ENCODE measurements at regions not wholly inside any gene's neighbourhood (a gene's known extent, or its start where the extent isn't known, plus 50 kb on each side); places are given as distances from the start of the nearest gene placed in this dataset.

DNA sequence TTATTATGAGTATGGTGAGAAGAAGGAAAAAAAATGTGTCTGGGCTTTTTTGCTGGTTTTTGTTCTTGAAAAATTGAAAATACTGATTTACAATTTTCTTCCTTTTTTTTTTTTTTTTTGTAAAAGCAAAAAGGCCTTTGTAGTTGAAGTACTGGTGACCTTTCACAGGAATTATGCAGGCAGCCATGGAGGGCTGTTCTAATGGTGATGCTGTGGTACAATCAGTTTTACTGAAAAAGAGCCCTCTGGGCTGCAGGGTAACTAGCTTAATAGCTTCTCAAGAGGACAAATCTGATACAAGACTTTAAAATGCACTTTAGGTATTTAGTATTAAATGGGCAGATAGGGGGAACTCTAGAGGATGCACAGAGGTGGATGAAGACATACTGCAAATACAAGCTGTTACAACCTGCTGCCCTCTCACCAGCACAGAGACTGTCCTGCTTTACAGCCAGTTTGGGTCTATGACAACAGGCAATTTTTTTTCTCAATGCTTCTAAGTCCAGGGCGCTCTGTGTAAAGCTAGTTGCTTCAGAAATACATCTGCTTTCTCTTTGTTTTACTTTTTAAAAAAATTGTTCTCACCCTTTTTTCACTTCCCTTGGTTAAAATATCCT lies 61.6 kb upstream of the HS3ST5 start:
- no peak overlapping the region for H3K4me3 Mint-ChIP-seq
- H3K27me3 Mint-ChIP-seq, result no peaks in the 10 kb centered on the region
- ChIA-PET POLR2A (no interaction called here), CTCF (interaction anchor here (0.7 kb wide), 1 partner anchor 17 kb away, joined by 6 read pairs; no protein-coding TSS in a partner anchor)
- intact Hi-C loops (cut with micrococcal nuclease), result no loop called here
- no peaks in the 10 kb centered on the region for H3K9me3 Mint-ChIP-seq
- no peaks in the 10 kb centered on the region for H3K4me1 Mint-ChIP-seq
- ATAC-seq (ENCODE audit: low read depth), result no peak
- H3K27ac Mint-ChIP-seq, result no peak overlapping the region
- TF ChIP-seq, protein P1, sequence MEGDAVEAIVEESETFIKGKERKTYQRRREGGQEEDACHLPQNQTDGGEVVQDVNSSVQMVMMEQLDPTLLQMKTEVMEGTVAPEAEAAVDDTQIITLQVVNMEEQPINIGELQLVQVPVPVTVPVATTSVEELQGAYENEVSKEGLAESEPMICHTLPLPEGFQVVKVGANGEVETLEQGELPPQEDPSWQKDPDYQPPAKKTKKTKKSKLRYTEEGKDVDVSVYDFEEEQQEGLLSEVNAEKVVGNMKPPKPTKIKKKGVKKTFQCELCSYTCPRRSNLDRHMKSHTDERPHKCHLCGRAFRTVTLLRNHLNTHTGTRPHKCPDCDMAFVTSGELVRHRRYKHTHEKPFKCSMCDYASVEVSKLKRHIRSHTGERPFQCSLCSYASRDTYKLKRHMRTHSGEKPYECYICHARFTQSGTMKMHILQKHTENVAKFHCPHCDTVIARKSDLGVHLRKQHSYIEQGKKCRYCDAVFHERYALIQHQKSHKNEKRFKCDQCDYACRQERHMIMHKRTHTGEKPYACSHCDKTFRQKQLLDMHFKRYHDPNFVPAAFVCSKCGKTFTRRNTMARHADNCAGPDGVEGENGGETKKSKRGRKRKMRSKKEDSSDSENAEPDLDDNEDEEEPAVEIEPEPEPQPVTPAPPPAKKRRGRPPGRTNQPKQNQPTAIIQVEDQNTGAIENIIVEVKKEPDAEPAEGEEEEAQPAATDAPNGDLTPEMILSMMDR (IDR thresholded peaks at IDR 0.05), result no peak
- no peaks in the 10 kb centered on the region for H3K36me3 Mint-ChIP-seq (ENCODE audit: low read depth)
- DNase-seq, result no peak

DNA sequence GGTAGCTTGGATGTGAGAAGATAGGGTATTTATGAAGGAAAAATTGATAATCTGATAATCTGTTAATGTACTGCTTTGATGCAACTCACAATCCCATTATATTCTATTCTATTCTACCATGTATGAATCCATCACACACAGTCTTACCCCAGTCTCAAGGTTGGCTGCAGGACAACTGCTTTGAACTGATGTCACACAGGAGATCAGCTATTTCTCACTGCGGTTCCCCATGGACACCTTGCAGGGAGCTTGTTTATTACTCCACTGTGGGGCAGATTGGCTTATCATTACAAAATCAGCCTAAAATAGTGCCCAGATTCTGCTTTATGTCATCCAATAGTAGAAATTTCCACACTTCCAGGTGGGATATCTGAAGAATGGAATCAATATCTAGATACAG lies 61.0 kb upstream of the HS3ST5 start:
- Mint-ChIP-seq H3K9me3 (no peaks in the 10 kb centered on the region), H3K4me3 (no peak overlapping the region), H3K27ac (no peak overlapping the region), H3K27me3 (no peaks in the 10 kb centered on the region), H3K36me3 (ENCODE audit: low read depth) (no peaks in the 10 kb centered on the region), H3K4me1 (no peaks in the 10 kb centered on the region)
- intact Hi-C loops (cut with micrococcal nuclease), result no loop called here
- ChIA-PET CTCF (interaction anchor here (0.7 kb wide), 1 partner anchor 16 kb away, joined by 6 read pairs; no protein-coding TSS in a partner anchor), POLR2A (no interaction called here)
- TF ChIP-seq, protein P1 (IDR thresholded peaks at IDR 0.05), result no peak
- ATAC-seq (ENCODE audit: low read depth) (no peak), DNase-seq (no peak)

DNA sequence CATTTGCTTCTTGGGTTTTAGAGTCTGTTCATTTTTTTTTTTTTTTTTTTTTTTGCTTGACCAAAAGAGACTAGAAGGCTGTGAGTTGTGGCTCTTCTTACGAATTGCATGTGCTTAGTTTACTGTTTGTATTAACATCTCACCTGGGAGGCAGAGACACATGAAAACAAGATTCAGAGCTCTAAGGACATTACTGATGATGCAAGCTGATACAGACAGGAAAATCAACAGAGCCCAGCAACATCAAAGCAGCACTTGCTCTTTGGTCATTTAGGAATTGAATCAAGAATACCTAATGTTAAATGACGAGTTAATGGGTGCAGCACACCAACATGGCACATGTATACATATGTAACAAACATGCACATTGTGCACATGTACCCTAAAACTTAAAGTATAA lies 55.7 kb upstream of the HS3ST5 start:
- POLR2A ChIA-PET, result no interaction called here

More for the DNA sequence above, 55.7 kb upstream of the HS3ST5 start:
- Mint-ChIP-seq H3K9me3 (no peaks in the 10 kb centered on the region), H3K27me3 (no peaks in the 10 kb centered on the region), H3K36me3 (ENCODE audit: low read depth) (no peaks in the 10 kb centered on the region), H3K27ac (no peak overlapping the region), H3K4me1 (no peaks in the 10 kb centered on the region), H3K4me3 (no peak overlapping the region)
- intact Hi-C loops (cut with micrococcal nuclease), result no loop called here
- no peak for DNase-seq
- ATAC-seq (ENCODE audit: low read depth), result no peak
- CTCF ChIA-PET, result no interaction called here
- TF ChIP-seq, protein P1 (IDR thresholded peaks at IDR 0.05), result no peak
